ENCODE measurements at regions not wholly inside any gene's neighbourhood (a gene's known extent, or its start where the extent isn't known, plus 50 kb on each side); places are given as distances from the start of the nearest gene placed in this dataset.
"Not testable (repeated sequence)": the region's sequence is repeated elsewhere in the genome, so short reads cannot be mapped to it uniquely, and the experiment has no call there.

DNA sequence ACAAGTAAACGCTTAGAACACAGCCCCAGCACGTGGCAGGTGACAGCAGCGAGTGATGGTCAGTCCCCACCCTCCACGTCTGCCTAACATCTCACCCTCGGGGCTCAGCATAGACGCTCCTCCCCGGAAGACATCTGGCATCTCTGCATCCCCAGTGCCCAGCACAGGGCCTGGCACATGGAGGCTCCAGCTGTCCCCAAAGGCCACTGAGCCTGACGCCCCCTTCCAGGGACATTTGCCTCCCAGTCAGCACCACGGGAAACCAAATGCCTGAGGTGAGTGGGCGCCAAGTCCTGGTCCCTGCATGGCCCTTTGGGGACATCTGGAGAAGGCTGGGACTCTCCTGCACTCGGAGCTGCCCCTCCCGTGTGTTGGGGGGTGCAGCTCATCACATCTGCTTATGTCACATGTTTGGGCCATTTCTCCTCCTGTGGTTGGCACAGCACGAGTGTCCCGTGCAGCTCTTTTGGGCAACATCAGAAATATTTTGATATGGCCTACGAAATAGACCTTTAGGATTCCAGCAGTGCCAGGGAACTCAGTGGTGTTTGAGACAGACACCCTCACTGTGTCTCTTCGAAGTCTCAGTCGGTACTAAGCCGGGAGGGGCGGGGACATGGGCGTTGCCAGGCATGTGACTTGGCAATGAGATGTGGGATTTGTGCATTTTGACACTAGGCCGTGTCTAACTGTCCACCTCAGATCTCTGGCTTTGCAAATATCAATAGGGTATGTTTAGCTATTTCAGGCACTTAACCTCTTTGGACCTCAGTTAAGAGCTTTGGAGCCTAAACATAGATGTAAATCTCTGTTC, 315.0 kb downstream of the PTPRU start:
- Histone ChIP-seq H3K4me1 (ENCODE audit: insufficient read depth) (no peaks in the 10 kb centered on the region), H3K9me3 (no peaks in the 10 kb centered on the region), H3K4me3 (no peak overlapping the region), H3K27ac (no peak overlapping the region), H3K27me3 (no peaks in the 10 kb centered on the region), H3K36me3 (no peaks in the 10 kb centered on the region)
- TF ChIP-seq EP300 (IDR thresholded peaks at IDR 0.05) = no peak
- no peak for TF ChIP-seq POLR2A (IDR thresholded peaks at IDR 0.05)
- TF ChIP-seq, protein P1, sequence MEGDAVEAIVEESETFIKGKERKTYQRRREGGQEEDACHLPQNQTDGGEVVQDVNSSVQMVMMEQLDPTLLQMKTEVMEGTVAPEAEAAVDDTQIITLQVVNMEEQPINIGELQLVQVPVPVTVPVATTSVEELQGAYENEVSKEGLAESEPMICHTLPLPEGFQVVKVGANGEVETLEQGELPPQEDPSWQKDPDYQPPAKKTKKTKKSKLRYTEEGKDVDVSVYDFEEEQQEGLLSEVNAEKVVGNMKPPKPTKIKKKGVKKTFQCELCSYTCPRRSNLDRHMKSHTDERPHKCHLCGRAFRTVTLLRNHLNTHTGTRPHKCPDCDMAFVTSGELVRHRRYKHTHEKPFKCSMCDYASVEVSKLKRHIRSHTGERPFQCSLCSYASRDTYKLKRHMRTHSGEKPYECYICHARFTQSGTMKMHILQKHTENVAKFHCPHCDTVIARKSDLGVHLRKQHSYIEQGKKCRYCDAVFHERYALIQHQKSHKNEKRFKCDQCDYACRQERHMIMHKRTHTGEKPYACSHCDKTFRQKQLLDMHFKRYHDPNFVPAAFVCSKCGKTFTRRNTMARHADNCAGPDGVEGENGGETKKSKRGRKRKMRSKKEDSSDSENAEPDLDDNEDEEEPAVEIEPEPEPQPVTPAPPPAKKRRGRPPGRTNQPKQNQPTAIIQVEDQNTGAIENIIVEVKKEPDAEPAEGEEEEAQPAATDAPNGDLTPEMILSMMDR (IDR thresholded peaks at IDR 0.05) = no peak
- WGBS, 3 donors = 69 to 72% (median 71%) methylated on average over 19 to 21 of the region's 21 CpGs
- intact Hi-C loops (cut with DNase I) = loop anchor here in 2 of 4 donors (2.0 to 5.0 kb wide), 2 partner anchors 1103 to 1106 kb away; no protein-coding TSS in a partner anchor
- DNase-seq = no peak

DNA sequence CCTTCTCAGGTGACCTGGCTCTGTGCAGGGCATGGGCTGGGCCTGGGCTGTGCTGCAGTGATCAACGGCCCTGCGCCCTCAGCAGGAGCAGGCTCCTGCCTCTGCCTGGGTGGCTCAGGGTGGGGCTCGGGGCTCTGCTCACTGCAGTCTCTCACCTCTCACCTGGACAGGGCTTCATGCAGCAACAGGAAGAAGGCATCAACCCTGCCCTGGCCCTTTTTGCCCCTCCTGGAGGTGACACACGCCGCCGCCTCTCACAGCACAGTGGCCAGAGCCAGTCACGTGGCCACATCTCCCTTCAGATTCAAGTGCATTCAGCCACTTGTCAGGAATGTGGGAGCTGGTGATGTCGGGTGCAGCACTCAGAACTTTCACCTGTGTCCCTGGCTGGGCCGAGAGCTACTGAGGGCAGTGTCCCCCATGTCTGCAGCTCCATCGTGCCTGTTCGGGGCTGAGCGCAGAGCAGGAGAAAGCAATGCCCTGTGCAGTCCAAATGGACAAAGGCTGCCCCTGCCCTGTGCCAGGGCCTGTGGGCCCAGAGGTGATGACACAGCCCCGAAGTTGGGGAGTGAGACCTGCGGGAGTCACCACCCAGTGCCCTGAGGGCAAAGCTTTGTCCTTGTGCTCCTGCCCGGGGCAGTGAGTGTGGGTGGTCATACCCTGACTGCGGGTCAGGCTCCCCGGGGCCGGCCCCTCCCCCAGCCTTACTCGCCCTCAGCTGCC, 314.0 kb downstream of the PTPRU start:
- TF ChIP-seq, protein P1 (IDR thresholded peaks at IDR 0.05) = no peak
- TF ChIP-seq POLR2A (IDR thresholded peaks at IDR 0.05) (no peak), EP300 (IDR thresholded peaks at IDR 0.05) (no peak)
- Histone ChIP-seq H3K9me3 (no peaks in the 10 kb centered on the region), H3K4me3 (no peak overlapping the region), H3K36me3 (no peaks in the 10 kb centered on the region), H3K27ac (no peak overlapping the region), H3K4me1 (ENCODE audit: insufficient read depth) (no peaks in the 10 kb centered on the region), H3K27me3 (no peaks in the 10 kb centered on the region)
- intact Hi-C loops (cut with DNase I) = loop anchor here in 2 of 4 donors (2.0 to 5.0 kb wide), 2 partner anchors 1105 to 1107 kb away; no protein-coding TSS in a partner anchor
- DNase-seq = no peak
- 69 to 71% (median 70%) methylated on average over 15 to 19 of the region's 19 CpGs for WGBS, 3 donors

DNA sequence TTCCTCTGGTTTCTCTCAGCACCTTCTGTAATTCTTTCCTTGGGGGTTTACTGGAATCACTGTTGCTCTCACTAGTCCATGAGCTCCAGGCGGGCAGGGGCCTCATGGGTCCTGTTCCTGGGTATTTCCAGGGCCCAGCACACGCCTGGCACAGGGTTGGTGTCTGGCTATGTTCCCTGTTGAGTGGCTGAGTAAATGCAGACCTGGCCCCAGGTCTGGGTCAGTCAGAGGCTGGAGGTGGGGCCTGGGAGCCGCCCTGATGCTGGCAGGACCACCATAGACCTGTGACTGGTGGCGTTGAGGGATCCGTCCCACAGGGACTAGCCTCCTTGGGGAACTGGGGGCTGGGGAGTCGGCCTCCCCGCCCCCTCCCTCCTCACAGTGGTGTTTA, 313.4 kb downstream of the PTPRU start:
- H3K4me3 ChIP-seq; DNase-seq; H3K27me3 ChIP-seq; H3K9me3 ChIP-seq; H3K4me1 ChIP-seq (ENCODE audit: insufficient read depth); H3K27ac ChIP-seq; H3K36me3 ChIP-seq: not testable (repeated sequence)
- WGBS, 3 donors = 75 to 80% (median 75%) methylated on average over 6 to 7 of the region's 7 CpGs
- intact Hi-C loops (cut with DNase I) = loop anchor here in 2 of 4 donors (2.0 to 5.0 kb wide), 2 partner anchors 1105 to 1108 kb away; no protein-coding TSS in a partner anchor

DNA sequence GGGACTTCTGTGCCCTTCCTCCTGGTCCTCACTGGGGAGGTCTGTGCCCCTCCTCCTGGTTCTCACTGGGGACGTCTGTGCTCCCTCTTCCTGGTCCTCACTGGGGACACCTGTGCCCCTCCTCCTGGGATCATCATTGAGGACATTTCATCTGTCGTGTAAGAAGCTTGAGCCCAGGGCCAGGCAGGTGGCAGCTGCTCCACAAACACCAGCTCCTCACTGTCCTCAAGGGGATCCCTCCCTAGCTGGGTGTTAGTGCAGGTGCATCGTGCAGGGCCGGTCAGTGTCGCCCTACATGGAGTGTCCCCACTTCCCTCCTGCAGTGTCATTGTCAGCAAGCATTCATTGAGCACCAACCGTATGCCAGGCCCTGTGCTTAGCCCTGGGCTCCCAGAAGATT, 312.7 kb downstream of the PTPRU start:
- intact Hi-C loops (cut with DNase I) = no loop called here
- H3K36me3 ChIP-seq = no peaks in the 10 kb centered on the region
- WGBS, 3 donors = 73 to 84% (median 75%) methylated on average over 6 of the region's 6 CpGs

More for the DNA sequence above, 312.7 kb downstream of the PTPRU start:
- TF ChIP-seq, protein P1 (IDR thresholded peaks at IDR 0.05) = no peak
- TF ChIP-seq EP300 (IDR thresholded peaks at IDR 0.05) = no peak
- TF ChIP-seq POLR2A (IDR thresholded peaks at IDR 0.05) = no peak
- no peak overlapping the region for H3K27ac ChIP-seq
- DNase-seq = no peak
- H3K4me1 ChIP-seq (ENCODE audit: insufficient read depth) = no peaks in the 10 kb centered on the region
- H3K9me3 ChIP-seq = no peaks in the 10 kb centered on the region
- H3K27me3 ChIP-seq = no peaks in the 10 kb centered on the region
- H3K4me3 ChIP-seq = no peak overlapping the region

Measured in ovary (tissue), 7 donors.